HG03432 (cell line): ENCODE measurements at regions not wholly inside any gene's neighbourhood (a gene's known extent, or its start where the extent isn't known, plus 50 kb on each side); places are given as distances from the start of the nearest gene placed in this dataset.
A peak's percentile ranks its signal among the peaks of the same experiment; 100 is the strongest.
"Not testable (repeated sequence)": the region's sequence is repeated elsewhere in the genome, so short reads cannot be mapped to it uniquely, and the experiment has no call there.

Experiments
- ATAC-seq: cut with Tn5 transposase; IDR thresholded peaks from one replicate; pipeline ENCODE4 v1.9.1; 2021; ENCODE audit warnings: mild to moderate bottlenecking, moderate library complexity; ENCODE audit not compliant: unreplicated experiment

DNA sequence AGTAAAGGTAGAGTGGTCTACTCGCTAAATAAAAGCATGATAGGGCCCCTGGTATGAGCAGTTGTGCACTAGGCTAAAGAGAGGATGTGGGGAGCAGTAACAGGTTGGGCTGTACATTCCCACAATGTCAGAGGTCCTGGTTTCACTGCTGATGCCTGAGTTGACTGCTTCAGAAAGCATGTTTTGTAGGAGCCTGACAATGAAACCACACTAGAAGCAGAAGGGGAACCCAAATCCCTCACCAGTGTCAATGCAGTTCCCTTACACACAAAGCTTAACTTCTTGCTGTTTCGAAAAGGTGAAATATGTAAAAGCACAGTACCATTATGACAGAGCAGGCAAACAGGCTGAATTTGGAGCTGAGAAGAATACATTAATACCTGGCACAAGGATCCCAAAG is 291.7 kb upstream of the KYNU start:
- peak; percentile 82 for ATAC-seq

DNA sequence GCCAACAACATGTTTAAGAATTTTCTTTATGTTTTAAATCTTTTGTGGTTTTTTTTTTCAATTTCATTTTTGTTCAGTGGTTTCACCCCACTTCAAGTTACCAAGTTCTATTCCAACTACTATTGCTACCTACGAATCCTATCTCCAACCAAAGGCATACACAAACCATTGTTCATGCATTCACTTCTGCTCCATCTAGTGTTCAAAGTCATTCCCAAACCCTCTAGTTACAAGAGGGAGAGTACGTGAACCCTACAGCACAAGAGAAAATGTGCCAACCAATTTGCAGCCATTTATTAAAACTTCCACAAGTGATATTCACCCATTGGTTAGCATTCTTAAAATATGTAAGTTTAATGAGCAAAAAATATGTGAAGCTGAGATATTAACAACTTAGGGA is 295.1 kb upstream of the KYNU start:
- ATAC-seq: no peak

DNA sequence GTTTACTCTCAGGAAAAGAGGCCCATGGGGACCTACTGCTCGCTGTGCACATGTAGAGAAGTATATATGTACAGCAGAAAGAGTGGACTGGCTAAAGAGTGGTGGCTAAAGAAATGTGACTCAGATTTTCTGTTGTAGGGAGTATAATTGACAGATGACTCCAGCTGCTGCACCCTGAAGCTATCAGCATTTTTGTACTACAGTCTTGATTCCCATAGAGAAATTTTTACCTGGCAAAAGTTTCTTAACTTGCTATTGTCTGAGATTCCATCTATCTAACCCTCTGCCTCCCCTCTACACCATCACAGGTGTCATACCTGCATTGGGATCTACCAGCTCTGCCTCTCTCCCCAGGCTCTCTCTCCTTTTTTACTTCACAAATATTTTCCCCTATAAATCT is 296.0 kb upstream of the KYNU start:
- ATAC-seq: no peak

DNA sequence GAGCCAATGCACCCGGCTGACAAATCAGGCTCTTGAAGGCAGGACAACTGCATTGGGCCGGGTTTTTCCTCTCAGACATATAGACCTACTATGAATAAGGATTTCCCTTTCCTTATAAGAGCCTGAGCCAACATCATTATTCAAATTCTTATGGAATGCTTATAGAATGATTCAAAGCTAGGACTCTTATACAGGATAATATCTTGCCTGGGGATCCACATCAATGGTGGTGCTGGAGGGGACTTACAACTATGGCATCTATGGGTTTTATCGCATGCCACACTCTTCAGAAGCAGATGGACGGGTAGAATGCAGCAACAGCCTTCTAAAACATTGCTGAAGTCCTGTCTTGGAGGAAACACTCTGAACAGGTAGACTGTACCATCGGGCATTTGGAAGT is 296.8 kb upstream of the KYNU start:
- no peak for ATAC-seq

DNA sequence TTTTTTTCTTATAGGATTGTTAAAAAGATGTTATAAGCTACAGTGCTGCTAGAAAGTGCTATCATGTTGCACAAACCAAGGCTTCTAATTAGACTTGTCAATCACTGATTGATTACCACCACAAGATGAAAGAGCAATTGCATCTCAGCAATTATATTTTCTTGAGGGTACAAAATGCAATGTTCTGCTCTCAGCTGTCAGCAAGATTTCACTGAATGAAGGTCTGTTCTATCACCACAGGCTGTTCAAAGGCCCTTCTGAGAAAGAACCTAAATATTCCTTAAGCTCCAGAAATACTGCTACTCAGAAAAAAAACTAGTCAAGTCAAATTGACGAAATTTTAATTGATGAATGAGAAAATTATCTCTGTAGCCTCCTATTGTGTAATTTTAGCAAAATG is 301.9 kb upstream of the KYNU start:
- ATAC-seq: no peak

DNA sequence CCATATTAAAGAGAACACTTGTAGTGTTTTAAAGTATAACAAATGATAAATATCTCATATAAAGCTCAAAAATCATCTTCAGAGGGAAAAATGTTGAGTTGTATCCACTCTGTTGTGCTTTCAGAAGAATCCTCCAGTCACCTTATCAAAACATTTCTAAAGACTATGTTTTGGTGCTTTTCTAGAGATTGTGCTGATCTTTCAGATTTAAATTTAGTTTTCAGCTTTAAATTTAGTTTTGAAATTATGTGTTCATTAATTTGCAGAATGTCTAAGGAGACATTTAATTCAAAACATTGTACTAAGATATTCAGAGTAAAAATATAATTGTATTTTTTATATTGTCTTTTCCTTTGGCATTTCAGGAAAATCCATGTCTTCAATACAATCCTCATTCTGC is 303.1 kb upstream of the KYNU start:
- ATAC-seq: no peak

DNA sequence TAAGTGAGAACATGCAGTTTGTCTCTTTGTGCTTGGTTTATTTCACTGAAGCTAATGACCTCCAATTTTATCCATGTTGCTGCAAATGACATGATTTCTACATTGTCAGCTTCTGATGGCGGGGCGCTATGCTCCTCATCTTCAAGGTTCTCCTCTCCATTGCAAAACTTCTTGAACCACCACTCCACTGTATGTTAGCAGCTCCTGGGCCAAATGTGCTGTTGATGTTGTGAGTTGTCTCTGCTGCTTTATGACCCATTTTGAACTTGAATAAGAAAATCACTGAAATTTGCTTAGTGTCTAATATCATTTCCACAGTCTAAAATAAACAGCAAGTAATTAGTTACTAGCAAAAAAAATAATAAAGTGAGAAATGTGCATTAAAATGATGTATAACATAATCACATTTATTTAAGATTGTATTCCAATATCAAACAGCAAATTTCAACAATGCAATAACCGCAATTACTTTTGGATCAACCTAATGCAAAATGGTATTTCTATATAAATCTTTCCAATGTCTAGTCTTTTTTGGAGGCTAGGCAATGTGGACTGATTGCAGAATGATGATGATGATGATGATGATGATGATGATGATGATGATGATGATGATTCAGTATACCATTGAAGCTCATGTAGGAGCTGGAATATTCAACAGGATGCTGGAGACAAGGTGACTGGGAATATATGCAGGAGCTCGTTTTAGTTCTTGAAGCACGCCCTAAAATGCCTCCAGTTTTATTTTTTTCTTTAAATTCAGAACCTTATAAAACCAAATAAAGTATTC is 304.9 kb upstream of the KYNU start:
- no peak for ATAC-seq

DNA sequence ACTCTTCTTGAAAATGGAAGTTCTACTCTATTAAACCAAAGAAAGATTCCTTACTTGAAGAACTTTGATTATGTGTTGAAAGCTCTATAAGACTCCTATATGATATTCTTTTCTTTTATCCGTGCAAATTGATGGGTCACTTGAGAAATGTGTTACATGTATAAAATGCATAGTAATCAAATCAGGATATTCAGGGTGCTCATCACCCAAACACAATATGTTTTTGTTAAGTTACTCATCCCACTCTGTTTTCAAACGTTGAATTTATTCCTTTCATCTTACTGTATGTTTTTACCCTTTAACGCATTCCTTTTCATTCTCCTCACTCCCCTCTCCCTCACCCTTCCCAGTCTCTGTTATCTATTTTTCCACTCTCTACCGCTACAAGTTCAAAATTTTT is 305.5 kb upstream of the KYNU start:
- no peak for ATAC-seq

DNA sequence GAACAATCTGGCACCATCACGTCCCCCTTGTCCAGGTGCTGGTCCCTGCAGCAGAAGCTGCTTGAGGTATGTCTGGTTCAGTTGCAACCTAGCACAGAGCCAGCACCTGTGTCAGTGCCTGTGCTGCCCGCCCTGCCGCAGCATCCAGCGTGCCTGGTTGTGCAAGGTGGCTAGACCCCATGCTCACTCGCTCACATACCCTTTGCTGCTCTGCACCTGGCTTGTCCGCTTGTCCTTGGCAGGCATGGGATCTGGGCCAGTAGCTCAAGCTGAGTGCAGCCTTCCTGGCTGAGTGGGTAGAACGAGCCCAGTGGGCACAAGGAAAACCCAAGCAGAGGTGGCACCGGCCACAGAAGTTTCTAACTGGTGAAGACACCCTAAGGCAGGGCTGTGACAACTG is 314.6 kb upstream of the KYNU start:
- ATAC-seq: no peak

DNA sequence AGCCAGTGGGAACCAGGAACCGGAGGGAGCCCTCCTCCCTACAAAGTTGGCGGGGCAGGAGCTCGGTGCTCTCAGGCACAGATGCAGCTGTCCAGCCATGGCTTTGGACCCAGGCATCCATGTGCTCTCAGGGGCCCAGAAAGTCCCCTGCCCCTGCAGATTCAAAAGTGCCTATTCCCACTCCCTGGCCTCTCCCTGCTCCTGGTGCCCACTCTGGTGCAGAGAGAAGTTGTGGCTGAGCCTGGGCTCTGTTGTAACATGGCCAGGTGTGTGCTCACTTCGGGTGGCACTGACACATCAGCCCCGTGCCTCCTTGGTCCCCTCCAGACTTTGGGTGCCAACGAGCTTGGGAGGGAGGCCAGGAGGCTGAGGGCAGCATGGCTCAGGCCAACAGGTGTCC is 315.8 kb upstream of the KYNU start:
- no peak for ATAC-seq

DNA sequence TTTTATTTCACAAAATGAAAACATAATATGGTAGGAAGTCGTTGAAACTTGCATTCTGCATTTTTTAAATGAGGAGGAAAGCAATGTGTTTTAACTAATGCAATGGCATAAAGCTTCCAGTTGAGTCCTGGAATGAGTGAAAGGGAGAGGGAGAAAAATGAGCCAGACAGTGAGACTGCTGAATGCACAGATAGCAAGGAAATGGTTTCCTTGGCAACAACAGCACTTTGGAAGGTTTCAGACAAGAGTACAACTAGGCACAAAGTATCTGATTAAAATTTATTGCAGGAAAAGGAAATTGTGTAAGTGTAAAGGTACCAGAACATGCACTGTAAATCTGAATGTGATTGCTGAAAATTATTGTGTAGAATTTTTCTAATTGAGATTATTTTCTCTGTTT is 320.1 kb upstream of the KYNU start:
- ATAC-seq: no peak

DNA sequence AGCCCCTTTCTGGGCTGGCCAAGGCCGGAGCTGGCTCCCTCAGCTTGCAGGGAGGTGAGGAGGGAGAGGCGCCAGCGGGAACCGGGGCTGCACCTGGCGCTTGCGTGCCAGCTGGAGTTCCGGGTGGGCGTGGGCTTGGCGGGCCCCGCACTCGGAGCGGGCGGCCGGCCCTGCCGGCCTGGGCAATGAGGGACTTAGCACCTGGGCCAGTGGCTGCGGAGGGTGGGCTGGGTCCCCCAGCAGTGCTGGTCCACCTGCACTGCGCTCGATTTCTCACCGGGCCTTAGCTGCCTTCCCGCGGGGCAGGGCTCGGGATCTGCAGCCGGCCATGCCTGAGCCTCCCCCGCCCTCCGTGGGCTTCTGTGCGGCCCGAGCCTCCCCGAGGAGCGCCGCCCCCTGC is 331.5 kb upstream of the KYNU start:
- not testable (repeated sequence) for ATAC-seq

DNA sequence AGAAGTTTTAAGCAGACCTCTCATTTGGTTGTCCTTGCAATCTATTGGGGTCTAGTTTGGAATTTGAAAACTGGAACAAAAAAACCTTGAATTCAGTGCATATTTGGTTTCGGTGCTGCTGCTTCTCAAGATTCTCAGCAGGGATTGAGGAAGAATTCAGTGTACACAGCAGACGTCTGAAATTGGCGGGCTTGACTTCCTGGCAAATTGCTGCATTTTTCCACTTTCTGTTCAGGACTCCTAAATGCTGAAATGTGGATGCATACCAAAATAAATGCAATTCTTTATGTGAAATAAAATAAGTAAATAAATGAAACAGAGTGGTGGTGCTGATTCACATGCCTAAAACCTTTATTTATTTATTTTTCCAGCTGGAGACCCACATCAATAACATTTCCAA is 332.4 kb upstream of the KYNU start:
- no peak for ATAC-seq

DNA sequence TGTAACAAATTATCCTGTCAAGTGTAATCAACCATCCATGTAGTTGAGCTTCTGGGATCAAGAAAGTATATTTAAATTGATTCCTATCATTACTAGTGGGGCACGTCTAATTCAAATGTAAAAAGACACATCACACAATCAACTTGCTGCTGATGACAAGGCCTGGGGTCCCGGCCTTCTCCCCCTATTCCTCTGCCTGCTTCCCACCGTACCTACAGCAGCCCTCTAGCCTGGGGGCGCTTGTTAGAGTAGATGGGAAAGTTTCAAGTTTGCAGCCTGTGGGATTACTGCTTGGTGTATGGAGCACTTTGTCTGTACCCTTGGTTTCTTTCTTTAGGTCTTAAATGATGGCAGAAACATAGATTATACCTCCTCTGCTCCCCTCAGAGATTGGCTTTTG is 333.3 kb upstream of the KYNU start:
- no peak for ATAC-seq

DNA sequence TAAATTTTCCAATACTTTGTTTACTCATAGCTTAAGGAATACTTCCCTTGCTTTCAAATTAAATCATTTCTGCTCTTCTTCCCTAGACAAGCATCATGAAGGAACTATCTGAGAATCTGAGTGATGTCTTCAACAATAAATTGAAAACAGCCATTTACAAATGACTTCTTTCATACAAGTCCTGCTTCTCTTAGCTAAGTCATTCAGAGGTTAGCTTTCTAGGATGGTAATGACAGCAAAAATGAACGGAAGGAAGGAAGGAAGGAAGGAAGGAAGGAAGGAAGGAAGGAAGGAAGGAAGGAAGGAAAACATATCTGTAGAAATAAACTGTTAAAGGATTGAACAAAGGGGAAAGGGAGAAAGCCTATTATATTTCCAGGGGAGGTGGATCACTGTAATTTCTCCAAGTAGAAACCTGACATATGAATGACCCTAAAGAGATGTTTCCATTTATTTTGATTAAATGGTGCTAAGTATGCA is 335.0 kb upstream of the KYNU start:
- no peak for ATAC-seq

DNA sequence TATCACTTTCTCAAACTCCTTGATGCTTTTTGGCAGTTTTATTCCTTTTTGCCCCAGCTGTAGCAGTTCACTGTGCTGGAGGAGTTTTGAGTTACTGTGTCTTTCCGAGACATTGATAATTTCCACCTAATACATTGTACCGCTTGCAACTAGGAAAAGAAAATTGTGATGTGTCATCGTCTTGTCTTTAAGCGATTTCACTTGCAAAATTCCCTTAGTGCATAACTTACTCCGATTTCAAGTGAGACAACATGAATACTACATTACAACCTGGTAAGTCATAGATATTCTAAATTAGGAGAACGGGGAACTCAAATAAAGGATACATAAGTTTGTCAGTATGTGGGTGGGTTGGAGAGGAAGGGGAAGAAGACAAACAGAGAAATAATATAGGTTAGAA is 340.5 kb upstream of the KYNU start:
- ATAC-seq: no peak

DNA sequence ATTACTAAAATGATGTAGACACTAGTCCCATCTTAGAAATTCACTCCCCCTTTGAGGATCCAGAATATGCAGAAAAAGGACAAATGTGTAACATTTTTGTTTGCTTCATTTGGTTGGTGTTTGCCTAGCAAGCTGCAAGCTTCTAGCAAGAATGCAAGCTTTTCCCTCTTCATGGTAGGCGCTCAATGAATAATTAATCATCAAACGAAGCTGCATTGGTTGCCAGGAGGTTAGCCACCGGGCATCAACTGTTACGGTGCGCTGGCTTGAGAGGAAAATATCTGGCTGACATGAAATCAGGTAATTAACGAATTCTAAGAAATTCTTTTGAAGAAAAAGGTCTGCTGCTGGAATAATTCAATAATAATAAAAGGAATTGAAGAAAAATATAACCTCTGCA is 341.0 kb upstream of the KYNU start:
- no peak for ATAC-seq

DNA sequence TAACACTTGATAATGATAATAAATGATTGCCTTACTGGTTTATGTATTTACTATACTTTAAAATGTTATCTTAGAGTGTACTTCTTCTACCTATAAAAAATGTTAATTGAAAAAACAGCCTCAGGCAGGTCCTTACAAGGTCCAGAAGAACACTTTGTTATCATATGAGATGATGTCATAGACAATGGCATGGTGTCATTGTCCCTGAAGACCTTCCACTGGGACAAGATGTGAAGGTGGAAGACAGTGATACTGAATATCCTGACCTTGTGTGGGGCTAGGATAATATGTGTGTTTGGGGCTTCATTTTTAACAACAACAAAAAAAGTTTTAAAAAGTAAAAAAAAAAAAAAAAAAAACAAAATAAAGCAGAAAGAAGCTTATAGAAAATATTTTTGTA is 342.2 kb upstream of the KYNU start:
- no peak for ATAC-seq

DNA sequence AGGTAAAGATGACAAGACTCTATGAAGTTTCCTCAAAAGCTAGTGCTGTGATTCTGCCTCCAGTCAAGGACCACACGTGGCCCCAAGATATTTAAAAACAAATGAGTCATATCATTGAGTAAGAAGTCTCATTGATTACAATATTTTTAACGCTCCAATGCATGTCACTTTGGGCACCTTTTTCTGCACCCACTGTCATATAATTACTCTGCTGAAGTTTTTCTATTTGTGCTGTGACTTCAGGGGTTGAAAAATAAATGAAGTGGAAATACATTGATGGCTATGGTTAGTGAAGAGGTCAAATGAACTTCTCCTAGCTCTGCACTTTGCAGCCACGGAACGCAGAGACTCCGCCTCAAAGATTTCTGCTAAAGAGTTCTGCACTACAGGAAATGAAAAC is 344.3 kb upstream of the KYNU start:
- ATAC-seq: no peak

DNA sequence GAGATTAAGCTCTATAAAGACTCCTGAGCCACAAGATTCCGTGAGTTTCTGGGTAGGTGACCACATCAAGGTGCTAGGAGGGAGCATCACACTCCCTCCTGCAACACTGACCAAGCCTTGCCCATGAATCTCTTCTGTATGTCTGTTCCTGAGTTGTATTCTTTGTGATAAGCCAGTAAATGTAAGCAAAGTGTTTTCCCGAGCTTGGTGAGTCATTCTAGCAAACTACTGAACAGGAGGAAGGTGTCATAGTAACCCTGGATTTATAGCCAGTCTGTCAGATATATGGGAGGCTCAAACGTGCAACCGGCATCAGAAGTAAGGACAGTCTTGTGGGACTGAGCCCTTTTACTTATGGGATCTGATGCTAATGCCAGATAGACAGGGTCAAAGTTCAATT is 346.1 kb upstream of the KYNU start:
- ATAC-seq: no peak

DNA sequence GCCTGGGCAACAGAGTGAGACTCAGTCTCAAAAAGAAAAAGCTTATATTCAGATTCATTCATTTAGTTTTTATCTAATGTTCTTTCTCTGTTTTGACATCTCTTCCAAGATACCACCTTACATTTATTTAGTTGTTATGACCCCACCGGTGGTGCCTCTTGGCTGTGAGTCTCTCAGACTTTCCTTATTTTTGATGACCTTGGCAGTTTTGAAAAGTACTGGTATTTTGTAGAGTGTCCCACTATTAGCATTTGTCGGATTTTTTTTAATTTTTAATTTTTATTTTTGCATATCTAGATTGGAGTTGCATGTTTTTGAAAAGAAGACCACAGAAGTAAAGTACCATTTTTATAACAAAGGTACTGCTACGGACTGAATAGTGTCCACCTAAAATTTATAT is 351.7 kb upstream of the KYNU start:
- no peak for ATAC-seq

DNA sequence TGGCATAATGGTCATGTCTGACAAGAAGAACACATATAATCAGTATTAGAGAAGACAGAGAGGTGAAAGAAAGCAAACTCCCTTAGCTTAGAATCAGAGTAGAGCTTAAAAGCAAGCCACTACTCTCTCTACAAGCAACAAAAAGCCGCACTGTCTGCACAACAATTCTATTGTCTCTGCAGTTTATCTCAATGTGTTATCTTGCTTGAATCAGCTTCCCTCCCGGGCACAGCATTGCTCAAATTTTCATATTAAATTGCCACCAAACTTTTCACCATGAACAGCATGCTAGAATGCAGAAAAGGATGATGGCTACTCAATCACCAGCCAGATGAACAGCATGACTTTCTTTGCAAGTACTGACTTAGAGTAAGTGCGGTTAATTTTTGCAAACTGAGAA is 356.0 kb upstream of the KYNU start:
- no peak for ATAC-seq

DNA sequence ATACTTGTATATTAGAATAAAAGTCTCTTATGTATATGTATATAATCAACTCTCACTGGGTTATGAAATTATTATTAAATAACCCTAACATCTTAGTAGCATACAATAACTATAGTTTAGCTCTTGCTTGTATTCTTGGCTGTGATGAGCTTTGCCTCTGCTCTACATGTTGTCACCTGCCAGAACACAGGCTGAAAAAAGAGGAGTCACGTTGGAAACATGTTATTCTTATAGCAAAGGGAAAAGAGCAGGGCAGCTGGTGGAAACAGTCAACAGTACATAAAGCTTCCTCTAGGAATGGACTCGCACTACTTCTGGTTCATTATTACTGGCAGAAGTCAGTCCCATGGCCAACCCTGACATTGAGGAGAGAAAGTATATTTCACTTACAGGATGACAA is 362.0 kb upstream of the KYNU start:
- no peak for ATAC-seq
